PC-3 (cell line): ENCODE measurements at regions not wholly inside any gene's neighbourhood (a gene's known extent, or its start where the extent isn't known, plus 50 kb on each side); places are given as distances from the start of the nearest gene placed in this dataset.

Source experiments
- ATAC-seq: fragments of 200-7000 bp; cut with Tn5 transposase; 2 replicates; pipeline ENCODE4 v1.9.1; 2020; ENCODE audit warnings: mild to moderate bottlenecking, moderate library complexity
- BruUV-seq: library from RNA; stranded (reverse); fragments of 400-500 nt; replicated peaks from 2 replicates; lab custom pipeline; 2021; lab: Mats Ljungman, UMichigan
- CTCF ChIA-PET: fragments of 300-600 bp; sonication (Branson Sonifier 250); formaldehyde crosslinking; loops from one replicate; lab custom pipeline; 2022; ENCODE audit warnings: antibody characterized with exemption; lab: Charles Lee
- POLR2A ChIA-PET: fragments of 300-600 bp; sonication (Branson Sonifier 250); formaldehyde crosslinking; loops from one replicate; lab custom pipeline; 2022; ENCODE audit warnings: antibody characterized with exemption; ENCODE audit not compliant: unreplicated experiment; lab: Charles Lee
- DNase-seq: peaks from one replicate; pipeline ENCODE4 v3.0.0-alpha.2; 2015
- H2AFZ ChIP-seq: fragments of 300-600 bp; sonication (generic); 2 replicates; pipeline ENCODE4 v1.6.0; 2016; ENCODE audit warnings: antibody characterized with exemption, low read length
- H3F3A ChIP-seq: fragments of 300-600 bp; sonication (generic); one replicate; pipeline ENCODE4 v1.6.0; 2017; ENCODE audit warnings: antibody characterized with exemption, low read length, control low read depth, mild to moderate bottlenecking; ENCODE audit not compliant: unreplicated experiment
- H3K27ac ChIP-seq: fragments of 300-600 bp; sonication (generic); 2 replicates; pipeline ENCODE4 v1.5.1; 2016; ENCODE audit warnings: mild to moderate bottlenecking, low read length
- H3K27me3 ChIP-seq: fragments of 300-600 bp; sonication (generic); 2 replicates; pipeline ENCODE4 v1.6.1; 2016; ENCODE audit warnings: low read length, mixed read lengths
- H3K36me3 ChIP-seq: fragments of 300-600 bp; sonication (generic); 2 replicates; pipeline ENCODE4 v1.6.1; 2016; ENCODE audit warnings: low read depth, mixed run types, low read length, mixed read lengths
- H3K4me1 ChIP-seq: fragments of 300-600 bp; sonication (generic); 2 replicates; pipeline ENCODE4 v1.5.1; 2016; ENCODE audit warnings: low read length; ENCODE audit not compliant: insufficient read depth
- H3K4me2 ChIP-seq: fragments of 300-600 bp; sonication (generic); 2 replicates; pipeline ENCODE4 v1.6.0; 2016; ENCODE audit warnings: low read length
- H3K4me3 ChIP-seq: fragments of 300-600 bp; sonication (generic); 2 replicates; pipeline ENCODE4 v1.5.1; 2016; ENCODE audit warnings: mild to moderate bottlenecking, low read length, mixed read lengths
- H3K79me2 ChIP-seq: fragments of 300-600 bp; sonication (generic); 2 replicates; pipeline ENCODE4 v1.6.1; 2017; ENCODE audit warnings: low read length, mixed read lengths
- H3K9ac ChIP-seq: fragments of 300-600 bp; sonication (generic); 2 replicates; pipeline ENCODE4 v1.6.0; 2016; ENCODE audit warnings: mild to moderate bottlenecking, low read length
- H3K9me2 ChIP-seq: fragments of 300-600 bp; sonication (generic); replicated peaks from 2 replicates; pipeline ENCODE4 v1.6.1; 2016; ENCODE audit warnings: mixed run types, low read length, mixed read lengths
- H3K9me3 ChIP-seq: fragments of 300-600 bp; sonication (generic); 2 replicates; pipeline ENCODE4 v1.6.1; 2016; ENCODE audit warnings: low read length, mixed read lengths
- H4K20me1 ChIP-seq: fragments of 300-600 bp; sonication (generic); 2 replicates; pipeline ENCODE4 v1.6.1; 2016; ENCODE audit warnings: low read length, mixed read lengths
- EZH2 ChIP-seq: fragments of 300-600 bp; sonication (generic); IDR thresholded peaks from one replicate; pipeline ENCODE4 v1.6.1; 2017; ENCODE audit warnings: antibody characterized with exemption, mild to moderate bottlenecking, low read length; ENCODE audit not compliant: unreplicated experiment
- EZH2phosphoT487 ChIP-seq: fragments of 300-600 bp; sonication (generic); IDR thresholded peaks from 2 replicates; pipeline ENCODE4 v1.6.1; 2018; ENCODE audit warnings: mild to moderate bottlenecking, antibody characterized with exemption, low read length, borderline replicate concordance
- intact Hi-C: fragments of 100-400 bp; cut with micrococcal nuclease; formaldehyde crosslinking; loops from 2 replicates; pipeline ENCODE4 v1.9.0; 2023
- TF ChIP-seq, protein P1 (sequence below): fragments of 300-600 bp; sonication (generic); conservative IDR thresholded peaks from 2 replicates; pipeline ENCODE4 v1.5.1; 2017; ENCODE audit warnings: antibody characterized with exemption, low read depth, mild to moderate bottlenecking, low read length

DNA sequence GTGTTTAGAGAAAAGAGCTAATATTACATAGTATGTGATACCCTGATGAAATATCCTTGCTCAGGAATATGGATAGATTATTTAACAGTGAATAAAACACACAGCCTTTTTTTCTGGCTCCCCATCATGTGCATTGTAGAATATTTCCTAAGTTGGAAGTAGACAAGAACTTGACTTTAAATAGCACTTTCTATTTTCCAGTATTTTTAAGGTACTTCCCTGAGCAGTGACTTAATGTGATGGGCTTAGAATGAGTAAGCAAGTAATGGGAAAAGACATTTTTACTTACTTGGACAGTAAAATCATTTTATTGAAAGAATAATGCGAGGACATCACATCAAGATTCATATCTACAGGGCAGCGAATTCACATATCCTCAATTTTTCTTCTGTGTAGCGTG is 176.7 kb upstream of the SLC8A1 start:
- CTCF ChIA-PET: interaction anchor here (0.7 kb wide), 1 partner anchor 902 kb away, joined by 3 read pairs; no protein-coding TSS in a partner anchor
- no peak overlapping the region for H3K9ac ChIP-seq
- no peak for ATAC-seq

DNA sequence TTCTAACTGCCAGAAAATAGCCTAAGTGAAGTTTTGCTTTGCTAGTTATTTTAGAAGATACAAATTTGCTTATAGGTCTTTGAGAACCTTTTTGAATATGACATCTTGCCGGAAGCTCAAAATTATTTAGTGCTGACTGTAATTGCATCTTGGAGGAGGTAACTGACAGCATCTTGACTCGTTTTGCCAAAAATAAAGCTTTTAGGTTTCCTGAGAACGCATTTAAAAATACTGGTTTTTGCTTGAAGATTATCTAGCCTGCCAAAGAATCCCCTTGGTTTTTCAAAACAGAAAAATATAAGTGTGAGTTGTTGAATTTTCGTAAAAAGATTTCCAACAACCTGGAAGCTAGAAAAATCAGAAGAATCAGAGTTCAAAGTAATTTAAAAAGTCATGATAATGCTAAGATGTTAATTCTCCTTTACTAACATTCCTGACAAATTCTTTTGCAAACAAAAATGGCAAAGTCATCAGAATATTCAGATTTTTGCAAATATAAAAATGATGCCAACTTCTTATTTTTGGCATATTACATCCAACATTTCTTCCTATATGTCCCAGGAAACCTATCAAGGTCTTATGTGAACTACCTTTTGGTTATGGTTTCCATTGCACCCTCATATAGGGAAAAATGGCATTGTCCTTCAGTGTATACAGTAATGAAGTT is 178.0 kb upstream of the SLC8A1 start:
- TF ChIP-seq EZH2phosphoT487: no peak
- TF ChIP-seq EZH2: no peak
- TF ChIP-seq, protein P1, sequence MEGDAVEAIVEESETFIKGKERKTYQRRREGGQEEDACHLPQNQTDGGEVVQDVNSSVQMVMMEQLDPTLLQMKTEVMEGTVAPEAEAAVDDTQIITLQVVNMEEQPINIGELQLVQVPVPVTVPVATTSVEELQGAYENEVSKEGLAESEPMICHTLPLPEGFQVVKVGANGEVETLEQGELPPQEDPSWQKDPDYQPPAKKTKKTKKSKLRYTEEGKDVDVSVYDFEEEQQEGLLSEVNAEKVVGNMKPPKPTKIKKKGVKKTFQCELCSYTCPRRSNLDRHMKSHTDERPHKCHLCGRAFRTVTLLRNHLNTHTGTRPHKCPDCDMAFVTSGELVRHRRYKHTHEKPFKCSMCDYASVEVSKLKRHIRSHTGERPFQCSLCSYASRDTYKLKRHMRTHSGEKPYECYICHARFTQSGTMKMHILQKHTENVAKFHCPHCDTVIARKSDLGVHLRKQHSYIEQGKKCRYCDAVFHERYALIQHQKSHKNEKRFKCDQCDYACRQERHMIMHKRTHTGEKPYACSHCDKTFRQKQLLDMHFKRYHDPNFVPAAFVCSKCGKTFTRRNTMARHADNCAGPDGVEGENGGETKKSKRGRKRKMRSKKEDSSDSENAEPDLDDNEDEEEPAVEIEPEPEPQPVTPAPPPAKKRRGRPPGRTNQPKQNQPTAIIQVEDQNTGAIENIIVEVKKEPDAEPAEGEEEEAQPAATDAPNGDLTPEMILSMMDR: no peak
- Histone ChIP-seq H2AFZ (0 out of 2 replicates have a peak overlapping the region, but pooled peaks have one; percentile 14), H3K9me3 (no peaks in the 10 kb centered on the region), H3K4me3 (no peak overlapping the region), H3K4me1 (peaks cover 10% of the 10 kb centered on the region; the same call in 1 of the 2 replicates), H3K9me2 (no peaks in the 10 kb centered on the region), H3K36me3 (no peaks in the 10 kb centered on the region), H3F3A (no peaks in the 10 kb centered on the region), H3K27ac (no peak overlapping the region), H3K9ac (no peak overlapping the region), H3K27me3 (no peaks in the 10 kb centered on the region), H3K79me2 (no peaks in the 10 kb centered on the region), H3K4me2 (no peak overlapping the region), H4K20me1 (no peaks in the 10 kb centered on the region)
- CTCF ChIA-PET: no interaction called here
- POLR2A ChIA-PET: no interaction called here
- intact Hi-C loops: no loop called here
- BruUV-seq: no TSS peak
- DNase-seq: no peak
- ATAC-seq: no peak

More for the DNA sequence above, 176.7 kb upstream of the SLC8A1 start:
- BruUV-seq: no TSS peak
- no peak overlapping the region for H3K4me2 ChIP-seq
- H3K27ac ChIP-seq: no peak overlapping the region
- H3K79me2 ChIP-seq: no peaks in the 10 kb centered on the region
- H2AFZ ChIP-seq: no peak overlapping the region
- H3K9me2 ChIP-seq: no peaks in the 10 kb centered on the region
- H3K4me3 ChIP-seq: no peak overlapping the region
- DNase-seq: no peak
- H3K4me1 ChIP-seq: peaks cover 10% of the 10 kb centered on the region; the same call in 1 of the 2 replicates
- TF ChIP-seq, protein P1: no peak
- no peak for TF ChIP-seq EZH2
- no peak for TF ChIP-seq EZH2phosphoT487
- no peaks in the 10 kb centered on the region for H3K9me3 ChIP-seq
- H3F3A ChIP-seq: no peaks in the 10 kb centered on the region
- no peaks in the 10 kb centered on the region for H3K36me3 ChIP-seq
- H4K20me1 ChIP-seq: no peaks in the 10 kb centered on the region
- H3K27me3 ChIP-seq: no peaks in the 10 kb centered on the region
- POLR2A ChIA-PET: no interaction called here
- intact Hi-C loops: no loop called here

DNA sequence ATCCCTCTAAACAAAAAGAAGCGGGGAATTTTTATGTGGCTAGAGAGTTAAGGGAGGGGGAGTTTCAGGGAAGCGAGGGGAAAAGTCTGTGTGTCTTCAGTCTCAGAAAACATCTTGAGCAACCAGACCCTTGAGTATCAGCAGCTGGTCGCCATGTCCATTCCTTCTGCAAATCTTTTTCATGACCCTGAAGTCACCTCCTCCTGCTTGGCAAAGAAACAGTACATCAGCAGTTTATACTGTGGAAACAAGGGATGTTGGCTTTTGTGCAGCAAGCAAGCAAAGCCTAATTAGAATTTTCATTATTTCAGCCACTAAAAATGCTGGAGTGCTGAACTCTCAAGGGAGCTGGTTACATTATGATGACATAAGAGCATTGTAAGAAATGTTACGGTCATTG is 187.4 kb upstream of the SLC8A1 start:
- Histone ChIP-seq H3F3A (no peaks in the 10 kb centered on the region), H3K79me2 (no peaks in the 10 kb centered on the region), H3K27me3 (no peaks in the 10 kb centered on the region), H3K4me1 (no peaks in the 10 kb centered on the region), H4K20me1 (no peaks in the 10 kb centered on the region), H3K4me2 (no peak overlapping the region), H3K9ac (no peak overlapping the region), H2AFZ (no peak overlapping the region), H3K36me3 (no peaks in the 10 kb centered on the region), H3K4me3 (no peak overlapping the region), H3K9me2 (no peaks in the 10 kb centered on the region), H3K9me3 (no peaks in the 10 kb centered on the region), H3K27ac (no peak overlapping the region)
- ATAC-seq: no peak
- TF ChIP-seq EZH2 (no peak), EZH2phosphoT487 (no peak)
- TF ChIP-seq, protein P1: no peak
- CTCF ChIA-PET: no interaction called here
- no TSS peak for BruUV-seq
- POLR2A ChIA-PET: no interaction called here
- DNase-seq: no peak
- intact Hi-C loops: no loop called here
